WTC11 (cell line): ENCODE measurements at regions not wholly inside any gene's neighbourhood (a gene's known extent, or its start where the extent isn't known, plus 50 kb on each side); places are given as distances from the start of the nearest gene placed in this dataset.
"Not testable (repeated sequence)": the region's sequence is repeated elsewhere in the genome, so short reads cannot be mapped to it uniquely, and the experiment has no call there.

ENCODE experiments used
- CREB1 ChIP-seq: sonication (generic); formaldehyde crosslinking; IDR thresholded peaks from 2 replicates; pipeline ENCODE4 v1.8.0; 2023; ENCODE audit warnings: mild to moderate bottlenecking, missing genetic modification reagents
- CTCF ChIP-seq: fragments of 200-600 bp; IDR thresholded peaks from 2 replicates; pipeline ENCODE4 v1.8.0; 2022; ENCODE audit warnings: antibody characterized with exemption
- TEAD1 ChIP-seq: sonication (generic); formaldehyde crosslinking; IDR thresholded peaks from 2 replicates; pipeline ENCODE4 v1.8.0; 2022; ENCODE audit warnings: mild to moderate bottlenecking, missing genetic modification reagents
- USF2 ChIP-seq: sonication (generic); formaldehyde crosslinking; IDR thresholded peaks from 2 replicates; pipeline ENCODE4 v1.8.1; 2023; ENCODE audit warnings: mild to moderate bottlenecking, missing genetic modification reagents, moderate library complexity

GRCh38 chr17:68757866-68758757 lies 156.9 kb upstream of the FAM20A start:
- not testable (repeated sequence) for TF ChIP-seq CREB1 (CRISPR knock-in tag); CTCF; TEAD1 (CRISPR knock-in tag); USF2
